HEK293T (cell line): ENCODE measurements at regions not wholly inside any gene's neighbourhood (a gene's known extent, or its start where the extent isn't known, plus 50 kb on each side); places are given as distances from the start of the nearest gene placed in this dataset.

Experiments used
- CTCF ChIA-PET: fragments of 350-600 bp; formaldehyde crosslinking; extraction: SDS; loops from one replicate; lab custom pipeline; 2021; ENCODE audit warnings: antibody characterized with exemption, inconsistent platforms; lab: Yijun Ruan, JAX
- POLR2A ChIA-PET: fragments of 350-600 bp; formaldehyde crosslinking; extraction: SDS; loops from one replicate; lab custom pipeline; 2020; ENCODE audit warnings: antibody characterized with exemption, inconsistent platforms; lab: Yijun Ruan, JAX
- DNase-seq: peaks from one replicate; pipeline ENCODE4 v3.0.0; 2012; ENCODE audit warnings: mixed read lengths; ENCODE audit errors: extremely low spot score
- ARNT ChIP-seq: fragments of 450-650 bp; IDR thresholded peaks from 2 replicates; pipeline ENCODE4 v1.6.1; 2017; ENCODE audit warnings: mild to moderate bottlenecking
- BHLHE40 ChIP-seq: fragments of 450-650 bp; IDR thresholded peaks from 2 replicates; pipeline ENCODE4 v1.6.1; 2016; ENCODE audit warnings: mild to moderate bottlenecking, moderate library complexity, borderline replicate concordance
- CTBP1 ChIP-seq: fragments of 450-650 bp; IDR thresholded peaks from 2 replicates; pipeline ENCODE4 v1.6.1; 2016; ENCODE audit warnings: borderline replicate concordance
- ELF4 ChIP-seq: fragments of 450-650 bp; IDR thresholded peaks from 2 replicates; pipeline ENCODE4 v1.6.1; 2017; ENCODE audit warnings: antibody characterized with exemption
- FOXA1 ChIP-seq: fragments of 450-650 bp; IDR thresholded peaks from 2 replicates; pipeline ENCODE4 v1.6.1; 2016; ENCODE audit warnings: mild to moderate bottlenecking
- FOXK2 ChIP-seq: fragments of 450-650 bp; IDR thresholded peaks from 2 replicates; pipeline ENCODE4 v1.6.1; 2016; ENCODE audit warnings: mild to moderate bottlenecking
- FOXM1 ChIP-seq: fragments of 450-650 bp; IDR thresholded peaks from 2 replicates; pipeline ENCODE4 v1.6.1; 2017; ENCODE audit warnings: mild to moderate bottlenecking, borderline replicate concordance
- HDGF ChIP-seq: fragments of 450-650 bp; IDR thresholded peaks from 2 replicates; pipeline ENCODE4 v1.6.1; 2017; ENCODE audit warnings: antibody characterized with exemption, borderline replicate concordance
- L3MBTL2 ChIP-seq: fragments of 450-650 bp; conservative IDR thresholded peaks from 2 replicates; pipeline ENCODE4 v1.6.1; 2016; ENCODE audit warnings: mild to moderate bottlenecking
- LEF1 ChIP-seq: fragments of 450-650 bp; IDR thresholded peaks from 2 replicates; pipeline ENCODE4 v1.6.1; 2017; ENCODE audit warnings: mild to moderate bottlenecking, borderline replicate concordance
- NFRKB ChIP-seq: fragments of 450-650 bp; IDR thresholded peaks from 2 replicates; pipeline ENCODE4 v1.6.1; 2016; ENCODE audit warnings: mild to moderate bottlenecking, moderate library complexity
- SP1 ChIP-seq: fragments of 450-650 bp; IDR thresholded peaks from 2 replicates; pipeline ENCODE4 v1.6.1; 2017
- SUZ12 ChIP-seq: fragments of 450-650 bp; IDR thresholded peaks from 2 replicates; pipeline ENCODE4 v1.6.1; 2016; ENCODE audit warnings: mild to moderate bottlenecking
- TARDBP ChIP-seq: fragments of 450-650 bp; IDR thresholded peaks from 2 replicates; pipeline ENCODE4 v1.6.1; 2016
- ZNF384 ChIP-seq: fragments of 450-650 bp; IDR thresholded peaks from 2 replicates; pipeline ENCODE4 v1.6.1; 2016
- TF ChIP-seq, protein P1 (sequence below): fragments of 450-650 bp; IDR thresholded peaks from 2 replicates; pipeline ENCODE4 v1.6.1; 2016

GRCh38 chr3:177283983-177284382 lies 86.7 kb upstream of the TBL1XR1 start:
- ChIA-PET POLR2A (no interaction called here), CTCF (interaction anchor here (0.9 kb wide), 1 partner anchor 28 kb away, joined by 3 read pairs; no protein-coding TSS in a partner anchor)
- DNase-seq: no peak
- no peak for TF ChIP-seq ARNT
- no peak for TF ChIP-seq BHLHE40
- TF ChIP-seq, protein P1, sequence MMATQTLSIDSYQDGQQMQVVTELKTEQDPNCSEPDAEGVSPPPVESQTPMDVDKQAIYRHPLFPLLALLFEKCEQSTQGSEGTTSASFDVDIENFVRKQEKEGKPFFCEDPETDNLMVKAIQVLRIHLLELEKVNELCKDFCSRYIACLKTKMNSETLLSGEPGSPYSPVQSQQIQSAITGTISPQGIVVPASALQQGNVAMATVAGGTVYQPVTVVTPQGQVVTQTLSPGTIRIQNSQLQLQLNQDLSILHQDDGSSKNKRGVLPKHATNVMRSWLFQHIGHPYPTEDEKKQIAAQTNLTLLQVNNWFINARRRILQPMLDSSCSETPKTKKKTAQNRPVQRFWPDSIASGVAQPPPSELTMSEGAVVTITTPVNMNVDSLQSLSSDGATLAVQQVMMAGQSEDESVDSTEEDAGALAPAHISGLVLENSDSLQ: no peak
- no peak for TF ChIP-seq NFRKB
- TF ChIP-seq SUZ12: no peak
- TF ChIP-seq SP1: no peak
- TF ChIP-seq ZNF384: no peak
- TF ChIP-seq L3MBTL2: no peak
- no peak for TF ChIP-seq CTBP1
- TF ChIP-seq FOXK2: no peak
- TF ChIP-seq LEF1: no peak
- TF ChIP-seq ELF4: no peak
- TF ChIP-seq TARDBP: no peak
- no peak for TF ChIP-seq HDGF
- no peak for TF ChIP-seq FOXM1
- TF ChIP-seq FOXA1: no peak

DNA sequence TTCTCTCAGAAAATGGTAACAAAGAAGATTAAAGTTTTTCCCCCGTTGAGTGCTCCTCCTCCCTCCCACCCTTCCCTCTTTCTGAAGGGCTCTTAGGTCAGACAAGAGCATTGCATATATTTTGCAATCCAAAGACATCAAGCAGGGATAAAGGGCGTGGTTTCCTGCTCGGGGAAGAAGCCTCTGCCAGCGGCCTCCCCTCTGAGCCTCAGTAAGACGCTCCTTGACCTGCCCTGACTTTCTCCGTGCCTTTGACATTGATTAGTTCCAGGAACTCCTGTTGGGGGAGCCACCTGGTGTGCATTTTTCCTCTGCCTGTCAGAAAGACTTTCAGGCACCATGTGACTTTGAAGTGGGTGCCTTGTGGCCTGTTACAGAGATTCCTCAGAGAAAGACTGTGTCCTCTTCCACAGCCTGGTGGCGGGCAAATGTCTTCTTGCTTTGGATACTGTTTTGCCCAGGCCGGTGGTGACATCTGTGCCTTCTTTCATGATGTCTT lies 87.2 kb upstream of the TBL1XR1 start:
- ChIA-PET CTCF (interaction anchor here (0.9 kb wide), 1 partner anchor 27 kb away, joined by 3 read pairs; no protein-coding TSS in a partner anchor), POLR2A (no interaction called here)
- TF ChIP-seq HDGF (no peak), FOXM1 (no peak), TARDBP (no peak), ELF4 (no peak), ZNF384 (no peak)
- TF ChIP-seq, protein P1: peak; percentile 61
- peak; percentile 34 for DNase-seq

- CTCF ChIA-PET: interaction anchor here (0.7 kb wide), 1 partner anchor 102 kb away, joined by 4 read pairs; no protein-coding TSS in a partner anchor
- no peak for DNase-seq
Measured at GRCh38 chr3:177286034-177286433, 88.8 kb upstream of the TBL1XR1 start.

GRCh38 chr3:177287231-177287630 lies 89.9 kb upstream of the TBL1XR1 start:
- no peak for DNase-seq
- ChIA-PET CTCF (no interaction called here), POLR2A (no interaction called here)
- TF ChIP-seq LEF1 (no peak), CTBP1 (no peak), SUZ12 (no peak), SP1 (no peak), HDGF (no peak), FOXK2 (no peak), FOXA1 (no peak), ELF4 (no peak)
- TF ChIP-seq, protein P1: no peak

More at GRCh38 chr3:177286034-177286433, 88.8 kb upstream of the TBL1XR1 start:
- POLR2A ChIA-PET: no interaction called here
- TF ChIP-seq, protein P1: 0 out of 2 replicates have a peak, but pooled peaks have one; percentile 24
- TF ChIP-seq L3MBTL2: no peak

DNA sequence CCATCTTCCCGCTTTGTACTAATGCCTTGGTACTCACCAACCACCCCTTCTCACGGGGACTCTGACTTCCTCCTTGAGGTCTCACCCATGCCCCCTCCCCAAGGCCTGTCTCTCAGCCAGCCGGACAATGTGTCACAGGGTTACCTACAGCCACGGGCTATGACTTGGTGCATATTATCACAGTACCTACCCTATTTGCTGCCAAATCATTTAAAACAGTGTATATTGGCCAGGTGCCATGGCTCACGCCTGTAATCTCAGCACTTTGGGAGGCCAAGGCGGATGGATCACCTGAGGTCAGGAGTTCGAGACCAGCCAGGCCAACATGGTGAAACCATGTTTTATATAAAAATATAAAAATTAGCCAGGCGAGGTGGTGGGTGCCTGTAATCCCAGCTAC lies 93.4 kb upstream of the TBL1XR1 start:
- TF ChIP-seq LEF1 (no peak), NFRKB (no peak), FOXM1 (no peak), SP1 (no peak)
- TF ChIP-seq, protein P1: no peak
- ChIA-PET POLR2A (no interaction called here), CTCF (no interaction called here)
- no peak for DNase-seq

DNA sequence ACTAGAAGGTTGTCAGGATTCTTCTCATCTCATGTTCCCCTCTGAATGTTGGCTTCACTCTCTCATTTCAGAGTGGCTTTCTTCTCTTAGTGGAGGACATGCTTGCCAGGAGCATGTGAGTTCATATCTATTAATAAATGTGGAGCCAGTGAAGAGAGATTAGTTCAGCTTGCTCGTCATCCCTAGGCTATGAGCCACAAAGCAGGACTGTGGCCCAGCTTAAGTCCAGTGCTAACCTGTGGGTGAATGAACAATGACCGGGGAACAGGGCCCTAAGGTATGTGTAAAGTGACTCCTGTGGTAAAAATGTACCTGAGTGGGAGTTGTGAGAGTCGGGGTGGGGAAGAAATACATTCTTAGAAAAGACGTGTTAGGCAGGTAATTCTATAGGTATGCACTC lies 96.9 kb upstream of the TBL1XR1 start:
- POLR2A ChIA-PET: no interaction called here
- CTCF ChIA-PET: no interaction called here
- TF ChIP-seq SUZ12: no peak
- DNase-seq: no peak
